Trophoblast cell (in vitro differentiated cells and primary cell): ENCODE measurements at regions not wholly inside any gene's neighbourhood (a gene's known extent, or its start where the extent isn't known, plus 50 kb on each side); places are given as distances from the start of the nearest gene placed in this dataset.

Source experiments
- DNase-seq, 2 donors: peaks; one replicate each; pipeline ENCODE4 v3.0.0-alpha.2; 2016
- H2AFZ ChIP-seq: 2 replicates; pipeline ENCODE4 v1.6.1; 2013; ENCODE audit warnings: low read length, moderate library complexity, mild to moderate bottlenecking; ENCODE audit not compliant: insufficient read depth, poor library complexity
- H2AK5ac ChIP-seq: 2 replicates; pipeline ENCODE4 v1.6.1; 2013; ENCODE audit warnings: mild to moderate bottlenecking, low read length
- H2BK120ac ChIP-seq: 2 replicates; pipeline ENCODE4 v1.6.1; 2013; ENCODE audit warnings: low read length, mild to moderate bottlenecking, moderate library complexity; ENCODE audit not compliant: insufficient read depth, poor library complexity
- H2BK12ac ChIP-seq: 2 replicates; pipeline ENCODE4 v1.6.1; 2013; ENCODE audit warnings: mild to moderate bottlenecking, low read length, moderate library complexity
- H2BK5ac ChIP-seq: 2 replicates; pipeline ENCODE4 v1.6.1; 2013; ENCODE audit warnings: low read length, low read depth, moderate library complexity, mild to moderate bottlenecking; ENCODE audit not compliant: poor library complexity
- H3K14ac ChIP-seq: 2 replicates; pipeline ENCODE4 v1.6.1; 2013; ENCODE audit warnings: mild to moderate bottlenecking, low read length
- H3K18ac ChIP-seq: 2 replicates; pipeline ENCODE4 v1.6.1; 2013; ENCODE audit warnings: mild to moderate bottlenecking, low read length
- H3K23ac ChIP-seq: 2 replicates; pipeline ENCODE4 v1.6.1; 2013; ENCODE audit warnings: low read length
- H3K27ac ChIP-seq: 2 replicates; pipeline ENCODE4 v1.5.1; 2013; ENCODE audit warnings: low read depth, mild to moderate bottlenecking, inconsistent platforms, low read length, moderate library complexity
- H3K27me3 ChIP-seq: 2 replicates; pipeline ENCODE4 v1.6.1; 2013; ENCODE audit warnings: inconsistent platforms, mild to moderate bottlenecking, low read length, moderate library complexity; ENCODE audit not compliant: insufficient read depth
- H3K36me3 ChIP-seq, 2 experiments: 1 replicate in 1 of 2; 2 replicates in 1 of 2; pipeline ENCODE4 v1.6.1; 2013; ENCODE audit warnings: low read length in 2 of 2, mild to moderate bottlenecking in 2 of 2, moderate library complexity in 1 of 2; ENCODE audit not compliant: insufficient read depth in 2 of 2, control insufficient read depth in 1 of 2
- H3K4ac ChIP-seq: 2 replicates; pipeline ENCODE4 v1.6.1; 2013; ENCODE audit warnings: low read depth, mild to moderate bottlenecking, low read length, moderate library complexity
- H3K4me1 ChIP-seq, 2 experiments: 1 replicate in 1 of 2; 2 replicates in 1 of 2; pipeline ENCODE4 v1.6.1; 2013; ENCODE audit warnings: low read length in 2 of 2, mild to moderate bottlenecking in 2 of 2, moderate library complexity in 1 of 2; ENCODE audit not compliant: insufficient read depth in 2 of 2, control insufficient read depth in 1 of 2
- H3K4me2 ChIP-seq: 2 replicates; pipeline ENCODE4 v1.6.1; 2013; ENCODE audit warnings: inconsistent platforms, mild to moderate bottlenecking, low read length, moderate library complexity
- H3K4me3 ChIP-seq: 2 replicates; pipeline ENCODE4 v1.5.1; 2013; ENCODE audit warnings: mild to moderate bottlenecking, low read depth, low read length, inconsistent platforms
- H3K79me1 ChIP-seq: one replicate; pipeline ENCODE4 v1.6.1; 2013; ENCODE audit warnings: low read length
- H3K79me2 ChIP-seq: 2 replicates; pipeline ENCODE4 v1.6.1; 2013; ENCODE audit warnings: low read length, mild to moderate bottlenecking; ENCODE audit not compliant: control insufficient read depth, insufficient read depth, poor library complexity
- H3K9ac ChIP-seq: 2 replicates; pipeline ENCODE4 v1.6.1; 2013; ENCODE audit warnings: mild to moderate bottlenecking, low read length
- H3K9me3 ChIP-seq: 2 replicates; pipeline ENCODE4 v1.6.1; 2013; ENCODE audit warnings: low read depth, mild to moderate bottlenecking, control low read depth, inconsistent platforms, low read length; ENCODE audit not compliant: insufficient read depth
- H4K12ac ChIP-seq: 2 replicates; pipeline ENCODE4 v1.6.1; 2013; ENCODE audit warnings: low read depth, mild to moderate bottlenecking, low read length, moderate library complexity
- H4K8ac ChIP-seq: 2 replicates; pipeline ENCODE4 v1.6.1; 2013; ENCODE audit warnings: low read depth, mild to moderate bottlenecking, low read length, moderate library complexity
- H4K91ac ChIP-seq: one replicate; pipeline ENCODE4 v1.6.1; 2013; ENCODE audit warnings: low read depth, mild to moderate bottlenecking, low read length, moderate library complexity
- WGBS: extraction: QIAGEN DNeasy Blood & Tissue Kit; methylation state at CpG from one replicate; pipeline ENCODE4 v1.1.7; 2013; ENCODE audit warnings: missing lambda C conversion rate; ENCODE audit not compliant: insufficient read length, insufficient coverage; ENCODE audit errors: extremely low coverage; 5-methylcytosine and 5-hydroxymethylcytosine counted together

GRCh38 chrX:20995829-20996228 lies 378.4 kb upstream of the CNKSR2 start:
- Histone ChIP-seq H4K8ac (no peak overlapping the region), H3K4ac (no peak overlapping the region), H3K14ac (no peak overlapping the region), H3K4me1 (no peaks in the 10 kb centered on the region), H3K23ac (no peak overlapping the region), H2BK12ac (no peak overlapping the region), H2AFZ (no peak overlapping the region), H3K4me3 (no peak overlapping the region), H3K9me3 (no peaks in the 10 kb centered on the region), H3K9ac (no peak overlapping the region), H4K91ac (no peak overlapping the region), H2AK5ac (no peak overlapping the region), H3K79me2 (no peaks in the 10 kb centered on the region), H4K12ac (no peak overlapping the region), H3K79me1 (no peaks in the 10 kb centered on the region), H3K18ac (no peak overlapping the region), H2BK120ac (no peak overlapping the region), H3K36me3 (no peaks in the 10 kb centered on the region), H3K27me3 (no peaks in the 10 kb centered on the region), H3K4me2 (no peak overlapping the region), H2BK5ac (no peak overlapping the region), H3K27ac (no peak overlapping the region)
- no peak for DNase-seq
- WGBS = no CpG with 5 or more reads among the region's 2 CpGs

- Histone ChIP-seq H2BK12ac (no peak overlapping the region), H4K91ac (no peak overlapping the region), H3K14ac (no peak overlapping the region), H3K79me1 (no peaks in the 10 kb centered on the region), H2AFZ (no peak overlapping the region), H4K8ac (no peak overlapping the region), H3K18ac (no peak overlapping the region), H2BK120ac (no peak overlapping the region), H3K27me3 (no peaks in the 10 kb centered on the region), H3K9ac (no peak overlapping the region), H2BK5ac (no peak overlapping the region), H3K79me2 (no peaks in the 10 kb centered on the region), H3K4me1 (no peaks in the 10 kb centered on the region), H4K12ac (no peak overlapping the region), H2AK5ac (no peak overlapping the region), H3K4ac (no peak overlapping the region), H3K23ac (no peak overlapping the region), H3K27ac (no peak overlapping the region), H3K4me2 (no peak overlapping the region), H3K4me3 (no peak overlapping the region), H3K9me3 (no peaks in the 10 kb centered on the region), H3K36me3 (no peaks in the 10 kb centered on the region)
- peak; percentile 59 to 83 for DNase-seq
- no CpG with 5 or more reads among the region's 3 CpGs for WGBS
These were observed 384.9 kb upstream of the CNKSR2 start for GRCh38 chrX:20989361-20989760.

GRCh38 chrX:20988804-20989203 lies 385.4 kb upstream of the CNKSR2 start:
- Histone ChIP-seq H3K9ac (no peak overlapping the region), H2AFZ (no peak overlapping the region), H2BK12ac (no peak overlapping the region), H3K23ac (no peak overlapping the region), H3K27me3 (no peaks in the 10 kb centered on the region), H3K27ac (no peak overlapping the region), H2BK120ac (no peak overlapping the region), H3K4ac (no peak overlapping the region), H3K36me3 (no peaks in the 10 kb centered on the region), H3K79me2 (no peaks in the 10 kb centered on the region), H3K4me2 (no peak overlapping the region), H2AK5ac (no peak overlapping the region), H4K91ac (no peak overlapping the region), H3K9me3 (no peaks in the 10 kb centered on the region), H3K18ac (no peak overlapping the region), H3K79me1 (no peaks in the 10 kb centered on the region), H4K8ac (no peak overlapping the region), H3K14ac (no peak overlapping the region), H3K4me3 (no peak overlapping the region), H3K4me1 (no peaks in the 10 kb centered on the region), H2BK5ac (no peak overlapping the region), H4K12ac (no peak overlapping the region)
- no peak for DNase-seq
- no CpG with 5 or more reads among the region's 2 CpGs for WGBS

GRCh38 chrX:20988118-20988517 lies 386.1 kb upstream of the CNKSR2 start:
- Histone ChIP-seq H4K12ac (no peak overlapping the region), H3K9ac (no peak overlapping the region), H2BK12ac (no peak overlapping the region), H3K36me3 (no peaks in the 10 kb centered on the region), H3K4ac (no peak overlapping the region), H3K79me2 (no peaks in the 10 kb centered on the region), H2AFZ (no peak overlapping the region), H3K4me3 (no peak overlapping the region), H2BK120ac (no peak overlapping the region), H2BK5ac (no peak overlapping the region), H3K4me1 (no peaks in the 10 kb centered on the region), H3K14ac (no peak overlapping the region), H3K27ac (no peak overlapping the region), H2AK5ac (no peak overlapping the region), H3K23ac (no peak overlapping the region), H3K4me2 (no peak overlapping the region), H4K91ac (no peak overlapping the region), H3K18ac (no peak overlapping the region), H3K9me3 (no peaks in the 10 kb centered on the region), H3K79me1 (no peaks in the 10 kb centered on the region), H3K27me3 (no peaks in the 10 kb centered on the region), H4K8ac (no peak overlapping the region)
- no CpG with 5 or more reads among the region's 3 CpGs for WGBS
- no peak for DNase-seq
